ENCODE measurements at regions not wholly inside any gene's neighbourhood (a gene's known extent, or its start where the extent isn't known, plus 50 kb on each side); places are given as distances from the start of the nearest gene placed in this dataset.
A peak's percentile ranks its signal among the peaks of the same experiment; 100 is the strongest.

DNA sequence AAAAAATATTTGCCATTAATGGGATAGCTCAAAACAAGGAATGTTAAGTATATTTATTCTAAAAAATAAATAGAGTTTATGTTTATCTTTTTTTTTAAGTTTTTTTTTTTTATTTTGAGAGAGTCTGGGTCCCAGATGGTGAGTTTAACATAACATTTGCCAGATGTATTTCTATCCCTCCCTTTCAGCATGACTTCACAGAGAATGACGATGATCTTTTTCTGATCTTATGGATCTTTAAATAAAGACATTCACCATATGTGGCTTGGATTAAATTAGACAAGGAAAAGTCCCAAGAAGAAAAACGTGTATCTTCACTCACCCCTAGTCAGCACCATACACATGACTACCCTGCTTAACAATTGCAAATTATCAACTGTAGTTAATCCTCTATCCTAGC lies 839.8 kb upstream of the CNTN5 start:
- H2AFZ ChIP-seq (replicated peaks) = no peak overlapping the region
- Mint-ChIP-seq H3K27ac (no peak overlapping the region), H3K36me3 (no peaks in the 10 kb centered on the region), H3K9me3 (no peaks in the 10 kb centered on the region), H3K27me3 (ENCODE audit: insufficient read depth, low read depth) (no peaks in the 10 kb centered on the region), H3K4me3 (no peak overlapping the region), H3K4me1 (peaks cover 3% of the 10 kb centered on the region)
- H3K4me2 ChIP-seq = no peak overlapping the region
- no peak overlapping the region for H3K9ac ChIP-seq
- H3F3A ChIP-seq (ENCODE audit: low read depth) = no peaks in the 10 kb centered on the region
- TF ChIP-seq EZH2 (IDR thresholded peaks at IDR 0.05) = no peak
- TF ChIP-seq, protein P1, sequence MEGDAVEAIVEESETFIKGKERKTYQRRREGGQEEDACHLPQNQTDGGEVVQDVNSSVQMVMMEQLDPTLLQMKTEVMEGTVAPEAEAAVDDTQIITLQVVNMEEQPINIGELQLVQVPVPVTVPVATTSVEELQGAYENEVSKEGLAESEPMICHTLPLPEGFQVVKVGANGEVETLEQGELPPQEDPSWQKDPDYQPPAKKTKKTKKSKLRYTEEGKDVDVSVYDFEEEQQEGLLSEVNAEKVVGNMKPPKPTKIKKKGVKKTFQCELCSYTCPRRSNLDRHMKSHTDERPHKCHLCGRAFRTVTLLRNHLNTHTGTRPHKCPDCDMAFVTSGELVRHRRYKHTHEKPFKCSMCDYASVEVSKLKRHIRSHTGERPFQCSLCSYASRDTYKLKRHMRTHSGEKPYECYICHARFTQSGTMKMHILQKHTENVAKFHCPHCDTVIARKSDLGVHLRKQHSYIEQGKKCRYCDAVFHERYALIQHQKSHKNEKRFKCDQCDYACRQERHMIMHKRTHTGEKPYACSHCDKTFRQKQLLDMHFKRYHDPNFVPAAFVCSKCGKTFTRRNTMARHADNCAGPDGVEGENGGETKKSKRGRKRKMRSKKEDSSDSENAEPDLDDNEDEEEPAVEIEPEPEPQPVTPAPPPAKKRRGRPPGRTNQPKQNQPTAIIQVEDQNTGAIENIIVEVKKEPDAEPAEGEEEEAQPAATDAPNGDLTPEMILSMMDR (IDR thresholded peaks at IDR 0.05) = no peak
- no peak for TF ChIP-seq EZH2phosphoT487 (IDR thresholded peaks at IDR 0.05)
- no peaks in the 10 kb centered on the region for H3K9me3 ChIP-seq (ENCODE audit: low read depth)
- no peak for DNase-seq (ENCODE audit: low spot score)
- no peaks in the 10 kb centered on the region for H3K79me2 ChIP-seq (ENCODE audit: low read depth)
- H3K27ac ChIP-seq = no peak overlapping the region
- H3K36me3 ChIP-seq = no peaks in the 10 kb centered on the region
- no peaks in the 10 kb centered on the region for H3K27me3 ChIP-seq
- no peaks in the 10 kb centered on the region for H3K4me1 ChIP-seq
- no peaks in the 10 kb centered on the region for H4K20me1 ChIP-seq (ENCODE audit: low read depth)
- H3K4me3 ChIP-seq = no peak overlapping the region

DNA sequence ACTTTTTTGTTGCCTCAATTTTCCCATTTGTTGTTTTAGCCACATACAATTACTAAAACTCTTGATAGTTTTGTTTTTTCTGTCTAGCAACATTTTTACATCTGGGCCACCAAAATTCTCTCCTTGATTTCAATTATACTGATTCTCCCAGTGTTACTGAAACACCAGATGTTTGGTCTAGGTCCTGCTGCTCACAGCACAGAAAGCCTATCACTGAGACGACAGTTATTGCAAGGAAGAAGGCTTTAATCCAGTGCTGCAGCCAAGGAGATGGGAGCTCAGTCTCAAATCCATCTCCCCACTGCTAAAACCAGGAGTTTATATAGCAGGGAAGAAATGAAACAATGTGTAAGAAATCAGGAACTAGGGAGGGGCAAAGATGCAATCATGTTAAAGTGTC lies 837.7 kb upstream of the CNTN5 start:
- no peak for DNase-seq (ENCODE audit: low spot score)
- no peaks in the 10 kb centered on the region for H3K79me2 ChIP-seq (ENCODE audit: low read depth)
- H3F3A ChIP-seq (ENCODE audit: low read depth) = no peaks in the 10 kb centered on the region
- H3K4me3 Mint-ChIP-seq = no peak overlapping the region
- H3K9me3 Mint-ChIP-seq = peaks cover 2% of the 10 kb centered on the region
- no peak overlapping the region for H3K4me2 ChIP-seq
- H3K4me3 ChIP-seq = no peak overlapping the region
- H3K4me1 ChIP-seq = no peaks in the 10 kb centered on the region
- H3K27ac Mint-ChIP-seq = no peak overlapping the region
- no peaks in the 10 kb centered on the region for H4K20me1 ChIP-seq (ENCODE audit: low read depth)
- H3K9ac ChIP-seq = no peak overlapping the region
- H3K9me3 ChIP-seq (ENCODE audit: low read depth) = no peaks in the 10 kb centered on the region
- H3K36me3 Mint-ChIP-seq = no peaks in the 10 kb centered on the region
- peaks cover 3% of the 10 kb centered on the region for H3K4me1 Mint-ChIP-seq
- H3K27me3 ChIP-seq = no peaks in the 10 kb centered on the region
- H2AFZ ChIP-seq (replicated peaks) = peak overlapping the region; percentile 35
- H3K27me3 Mint-ChIP-seq (ENCODE audit: insufficient read depth, low read depth) = no peaks in the 10 kb centered on the region
- H3K36me3 ChIP-seq = peaks cover 10% of the 10 kb centered on the region
- H3K27ac ChIP-seq = no peak overlapping the region
- TF ChIP-seq, protein P1 (IDR thresholded peaks at IDR 0.05) = no peak
- no peak for TF ChIP-seq EZH2 (IDR thresholded peaks at IDR 0.05)
- no peak for TF ChIP-seq EZH2phosphoT487 (IDR thresholded peaks at IDR 0.05)

DNA sequence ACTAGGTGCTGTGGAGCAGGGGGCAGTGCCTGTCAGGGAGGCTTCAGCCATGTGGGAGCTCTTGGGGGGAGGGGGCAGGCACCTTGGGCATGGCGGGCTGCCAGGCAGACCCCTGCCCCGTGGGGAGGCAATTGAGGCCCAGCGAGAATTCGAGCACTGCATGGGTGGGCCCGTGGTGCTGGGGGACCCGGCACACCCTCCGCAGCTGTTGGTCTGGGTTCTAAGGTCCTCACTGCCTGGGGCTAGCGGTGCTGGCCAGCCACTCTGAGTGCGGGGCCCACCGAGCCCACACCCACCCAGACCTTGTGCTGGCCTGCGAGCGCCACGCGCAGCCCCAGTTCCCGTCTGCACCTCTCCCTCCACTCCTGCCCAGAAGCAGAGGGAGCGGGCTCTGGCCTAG lies 835.5 kb upstream of the CNTN5 start:
- peaks cover 10% of the 10 kb centered on the region for H3K36me3 ChIP-seq
- no peak overlapping the region for H3K9ac ChIP-seq
- H3K4me3 Mint-ChIP-seq = no peak overlapping the region
- no peak for DNase-seq (ENCODE audit: low spot score)
- H3K27ac Mint-ChIP-seq = no peak overlapping the region
- H3K9me3 Mint-ChIP-seq = peaks cover 2% of the 10 kb centered on the region
- no peaks in the 10 kb centered on the region for H3K79me2 ChIP-seq (ENCODE audit: low read depth)
- H3K4me3 ChIP-seq = no peak overlapping the region
- no peak overlapping the region for H3K27ac ChIP-seq
- no peak for TF ChIP-seq EZH2 (IDR thresholded peaks at IDR 0.05)
- no peaks in the 10 kb centered on the region for H3K27me3 Mint-ChIP-seq (ENCODE audit: insufficient read depth, low read depth)
- H3K4me1 Mint-ChIP-seq = peaks cover 3% of the 10 kb centered on the region
- no peaks in the 10 kb centered on the region for H3K36me3 Mint-ChIP-seq
- H3K27me3 ChIP-seq = no peaks in the 10 kb centered on the region
- no peak overlapping the region for H3K4me2 ChIP-seq
- H2AFZ ChIP-seq (replicated peaks) = no peak overlapping the region
- no peaks in the 10 kb centered on the region for H3K9me3 ChIP-seq (ENCODE audit: low read depth)
- no peaks in the 10 kb centered on the region for H4K20me1 ChIP-seq (ENCODE audit: low read depth)
- H3F3A ChIP-seq (ENCODE audit: low read depth) = no peaks in the 10 kb centered on the region
- H3K4me1 ChIP-seq = no peaks in the 10 kb centered on the region

GRCh38 chr11:98194611-98195010 lies 826.1 kb upstream of the CNTN5 start:
- no peaks in the 10 kb centered on the region for H3F3A ChIP-seq (ENCODE audit: low read depth)
- H3K4me1 ChIP-seq = no peaks in the 10 kb centered on the region
- H3K9me3 Mint-ChIP-seq = no peaks in the 10 kb centered on the region
- H4K20me1 ChIP-seq (ENCODE audit: low read depth) = no peaks in the 10 kb centered on the region
- TF ChIP-seq EZH2phosphoT487 (IDR thresholded peaks at IDR 0.05) (no peak), EZH2 (IDR thresholded peaks at IDR 0.05) (no peak)
- TF ChIP-seq, protein P1 (IDR thresholded peaks at IDR 0.05) = no peak
- no peak overlapping the region for H3K4me2 ChIP-seq
- no peaks in the 10 kb centered on the region for H3K4me1 Mint-ChIP-seq
- H3K27me3 Mint-ChIP-seq (ENCODE audit: insufficient read depth, low read depth) = no peaks in the 10 kb centered on the region
- H3K27me3 ChIP-seq = no peaks in the 10 kb centered on the region
- no peak overlapping the region for H2AFZ ChIP-seq (replicated peaks)
- no peaks in the 10 kb centered on the region for H3K79me2 ChIP-seq (ENCODE audit: low read depth)
- no peak overlapping the region for H3K4me3 Mint-ChIP-seq
- H3K36me3 ChIP-seq = no peaks in the 10 kb centered on the region
- H3K4me3 ChIP-seq = no peak overlapping the region
- no peak overlapping the region for H3K9ac ChIP-seq
- no peaks in the 10 kb centered on the region for H3K36me3 Mint-ChIP-seq
- no peak for DNase-seq (ENCODE audit: low spot score)
- H3K9me3 ChIP-seq (ENCODE audit: low read depth) = no peaks in the 10 kb centered on the region
- H3K27ac Mint-ChIP-seq = no peak overlapping the region
- H3K27ac ChIP-seq = no peak overlapping the region
